ENCODE measurements at regions not wholly inside any gene's neighbourhood (a gene's known extent, or its start where the extent isn't known, plus 50 kb on each side); places are given as distances from the start of the nearest gene placed in this dataset.
"Not testable (repeated sequence)": the region's sequence is repeated elsewhere in the genome, so short reads cannot be mapped to it uniquely, and the experiment has no call there.

DNA sequence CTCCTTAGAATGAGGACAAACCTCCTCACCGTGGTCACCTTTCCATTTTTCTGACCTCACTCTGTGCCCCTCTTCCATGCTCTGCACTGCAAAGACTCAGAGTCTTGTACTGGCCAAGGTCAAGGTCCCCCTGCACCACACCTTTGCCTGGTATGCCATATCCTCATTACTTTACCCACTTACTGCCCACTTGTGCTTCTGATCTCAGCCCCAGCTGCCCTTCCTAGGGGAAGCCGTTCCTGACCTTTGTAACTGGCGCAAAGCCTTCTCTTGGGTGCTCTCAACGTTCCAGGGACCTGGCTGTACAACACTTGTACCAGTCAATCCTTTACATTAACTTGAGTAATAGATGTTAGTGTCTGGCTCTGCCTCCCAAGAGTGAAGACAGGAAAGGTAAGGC lies 256.0 kb downstream of the SV2B start:
- ATAC-seq (no peak), DNase-seq (no peak)
- H3K27ac ChIP-seq = no peak overlapping the region
- WGBS, 4 donors = 70 to 77% (median 72%) methylated on average over 4 of the region's 4 CpGs
- peaks cover 0 to 5% (median 0%) of the 10 kb centered on the region in 12 donors for H3K4me1 ChIP-seq
- peaks cover 0 to 3% (median 0%) of the 10 kb centered on the region in 9 donors for H3K27me3 ChIP-seq
- H3K36me3 ChIP-seq = no peaks in the 10 kb centered on the region
- intact Hi-C loops (cut with DNase I) = no loop called here
- H3K4me3 ChIP-seq = no peak overlapping the region
- no peaks in the 10 kb centered on the region for H3K9me3 ChIP-seq
- TF ChIP-seq, protein P1, sequence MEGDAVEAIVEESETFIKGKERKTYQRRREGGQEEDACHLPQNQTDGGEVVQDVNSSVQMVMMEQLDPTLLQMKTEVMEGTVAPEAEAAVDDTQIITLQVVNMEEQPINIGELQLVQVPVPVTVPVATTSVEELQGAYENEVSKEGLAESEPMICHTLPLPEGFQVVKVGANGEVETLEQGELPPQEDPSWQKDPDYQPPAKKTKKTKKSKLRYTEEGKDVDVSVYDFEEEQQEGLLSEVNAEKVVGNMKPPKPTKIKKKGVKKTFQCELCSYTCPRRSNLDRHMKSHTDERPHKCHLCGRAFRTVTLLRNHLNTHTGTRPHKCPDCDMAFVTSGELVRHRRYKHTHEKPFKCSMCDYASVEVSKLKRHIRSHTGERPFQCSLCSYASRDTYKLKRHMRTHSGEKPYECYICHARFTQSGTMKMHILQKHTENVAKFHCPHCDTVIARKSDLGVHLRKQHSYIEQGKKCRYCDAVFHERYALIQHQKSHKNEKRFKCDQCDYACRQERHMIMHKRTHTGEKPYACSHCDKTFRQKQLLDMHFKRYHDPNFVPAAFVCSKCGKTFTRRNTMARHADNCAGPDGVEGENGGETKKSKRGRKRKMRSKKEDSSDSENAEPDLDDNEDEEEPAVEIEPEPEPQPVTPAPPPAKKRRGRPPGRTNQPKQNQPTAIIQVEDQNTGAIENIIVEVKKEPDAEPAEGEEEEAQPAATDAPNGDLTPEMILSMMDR (IDR thresholded peaks at IDR 0.05) = no peak
- TF ChIP-seq POLR2A (IDR thresholded peaks at IDR 0.05) = no peak

DNA sequence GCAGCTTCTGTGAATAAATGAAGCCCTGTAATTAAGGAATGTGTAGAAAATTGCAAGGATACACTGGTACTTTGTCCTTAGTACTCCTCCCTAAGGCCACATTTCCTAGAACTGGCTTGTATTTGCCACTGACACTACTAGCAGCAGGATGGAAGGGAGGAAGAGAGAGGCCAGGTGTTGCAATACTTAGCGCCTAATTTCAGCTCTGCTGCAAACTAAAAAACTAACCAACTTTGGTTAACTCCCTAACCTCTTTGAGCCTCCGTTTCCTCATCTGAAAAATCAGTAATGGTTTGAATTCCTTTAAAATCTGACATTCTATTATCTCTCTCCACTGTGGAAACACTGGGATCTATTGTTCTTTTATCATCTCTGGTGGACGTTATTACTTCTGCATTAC lies 257.0 kb downstream of the SV2B start:
- intact Hi-C loops (cut with DNase I) = no loop called here
- Histone ChIP-seq H3K27me3 (peaks cover 0 to 7% (median 0%) of the 10 kb centered on the region in 9 donors), H3K9me3 (no peaks in the 10 kb centered on the region), H3K4me3 (no peak overlapping the region), H3K36me3 (no peaks in the 10 kb centered on the region), H3K4me1 (peaks cover 0 to 5% (median 0%) of the 10 kb centered on the region in 12 donors), H3K27ac (no peak overlapping the region)
- DNase-seq (no peak), ATAC-seq (no peak)
- TF ChIP-seq POLR2A (IDR thresholded peaks at IDR 0.05) = no peak
- TF ChIP-seq, protein P1 (IDR thresholded peaks at IDR 0.05) = no peak
- WGBS, 4 donors = 42 to 62% (median 57%) methylated on average over 3 of the region's 3 CpGs

DNA sequence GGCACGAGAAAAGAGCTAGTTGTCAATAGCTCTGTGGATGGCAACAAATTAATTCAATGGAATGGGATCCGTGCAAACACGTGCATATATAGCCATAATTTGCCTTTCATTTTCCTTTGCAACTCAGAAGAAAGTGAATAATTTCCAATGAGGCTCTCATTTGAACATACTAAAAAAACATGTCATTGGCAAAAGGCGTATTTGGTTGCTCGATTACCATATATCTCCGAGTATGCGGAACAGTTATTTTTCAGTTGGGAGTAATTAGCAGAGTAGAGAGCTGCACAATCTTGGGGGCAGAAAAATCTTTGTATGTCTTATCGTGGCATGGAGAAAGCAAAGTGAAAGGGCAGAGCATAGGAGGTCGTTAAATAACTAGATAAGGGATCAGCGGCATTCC lies 257.4 kb downstream of the SV2B start:
- Histone ChIP-seq H3K27me3 (peaks cover 0 to 7% (median 0%) of the 10 kb centered on the region in 9 donors), H3K4me3 (no peak overlapping the region), H3K27ac (no peak overlapping the region), H3K4me1 (peaks cover 0 to 5% (median 0%) of the 10 kb centered on the region in 12 donors), H3K9me3 (no peaks in the 10 kb centered on the region), H3K36me3 (no peaks in the 10 kb centered on the region)
- no peak for TF ChIP-seq POLR2A (IDR thresholded peaks at IDR 0.05)
- TF ChIP-seq, protein P1 (IDR thresholded peaks at IDR 0.05) = no peak
- ATAC-seq = no peak
- 76 to 85% (median 79%) methylated on average over 10 of the region's 10 CpGs for WGBS, 4 donors
- intact Hi-C loops (cut with DNase I) = no loop called here
- no peak for DNase-seq

DNA sequence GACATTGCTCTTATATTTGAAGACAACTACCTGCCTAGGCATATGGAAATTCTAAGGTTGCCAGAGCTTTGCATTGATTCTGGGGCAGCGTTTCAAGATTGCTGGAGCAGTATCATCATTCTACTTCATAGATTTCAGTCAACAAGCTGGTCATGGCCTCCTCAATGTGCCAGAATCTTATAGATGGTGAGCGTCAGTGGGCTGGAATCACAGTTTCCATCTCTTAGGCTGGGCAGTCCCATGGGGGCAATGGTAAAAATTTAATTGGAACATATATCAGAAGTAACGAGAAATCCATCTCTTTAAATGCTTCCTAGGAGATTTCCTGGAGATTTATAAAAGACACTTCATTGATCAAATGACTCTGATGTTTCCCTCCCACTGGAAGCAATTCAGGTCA lies 258.3 kb downstream of the SV2B start:
- Histone ChIP-seq H3K27me3 (peaks cover 0 to 7% (median 0%) of the 10 kb centered on the region in 9 donors), H3K4me3 (no peak overlapping the region), H3K27ac (no peak overlapping the region), H3K36me3 (no peaks in the 10 kb centered on the region), H3K9me3 (no peaks in the 10 kb centered on the region), H3K4me1 (peaks cover 0 to 5% (median 0%) of the 10 kb centered on the region in 12 donors)
- WGBS, 4 donors = 82 to 86% (median 84%) methylated on average over 3 of the region's 3 CpGs
- TF ChIP-seq, protein P1 (IDR thresholded peaks at IDR 0.05) = no peak
- TF ChIP-seq POLR2A (IDR thresholded peaks at IDR 0.05) = no peak
- DNase-seq (no peak), ATAC-seq (no peak)
- intact Hi-C loops (cut with DNase I) = no loop called here

DNA sequence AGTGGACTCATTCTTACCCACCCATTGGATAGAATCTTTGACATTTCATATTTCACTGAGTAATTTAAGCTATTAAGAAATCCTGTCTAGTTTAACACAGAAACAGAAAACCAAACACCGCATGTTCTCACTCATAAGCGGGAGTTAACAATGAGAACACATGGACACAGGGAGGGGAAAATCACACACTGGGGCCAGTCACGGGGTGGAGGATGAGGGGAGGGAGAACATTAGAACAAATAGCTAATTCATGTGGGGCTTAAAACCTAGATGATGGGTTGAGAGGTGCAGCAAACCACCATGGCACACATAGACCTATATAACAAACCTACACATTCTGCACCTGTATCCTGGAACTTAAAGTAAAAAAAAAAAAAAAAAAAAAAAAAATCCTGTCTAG lies 261.6 kb downstream of the SV2B start:
- 78 to 86% (median 85%) methylated on average over 3 of the region's 3 CpGs for WGBS, 4 donors
- ATAC-seq; H3K27ac ChIP-seq; H3K27me3 ChIP-seq; H3K36me3 ChIP-seq; intact Hi-C loops (cut with DNase I); H3K4me1 ChIP-seq; DNase-seq; H3K4me3 ChIP-seq; H3K9me3 ChIP-seq: not testable (repeated sequence)

All from heart left ventricle (tissue), 16 donors.